IMR-90 (cell line): ENCODE measurements at regions not wholly inside any gene's neighbourhood (a gene's known extent, or its start where the extent isn't known, plus 50 kb on each side); places are given as distances from the start of the nearest gene placed in this dataset.

Experiments used
- ATAC-seq: fragments of 200-7000 bp; cut with Tn5 transposase; 2 replicates; pipeline ENCODE4 v1.9.1; 2020; ENCODE audit warnings: low read depth, mild to moderate bottlenecking, moderate library complexity
- BruUV-seq: library from RNA; stranded (reverse); fragments of 400-500 nt; replicated peaks from 2 replicates; lab custom pipeline; 2021; lab: Mats Ljungman, UMichigan
- CTCF ChIA-PET: fragments of 300-600 bp; formaldehyde crosslinking; extraction: SDS; loops from one replicate; lab custom pipeline; 2021; ENCODE audit warnings: antibody characterized with exemption; lab: Yijun Ruan, JAX
- POLR2A ChIA-PET: fragments of 300-600 bp; sonication (Branson Sonifier 250); formaldehyde crosslinking; loops from one replicate; lab custom pipeline; 2022; ENCODE audit warnings: antibody characterized with exemption; ENCODE audit not compliant: unreplicated experiment; lab: Charles Lee
- DNase-seq: peaks from one replicate; pipeline ENCODE4 v3.0.0; 2013
- H2AFZ ChIP-seq: replicated peaks from 2 replicates; pipeline ENCODE3; 2013; ENCODE audit warnings: low read length, mild to moderate bottlenecking; ENCODE audit not compliant: poor library complexity
- H2AK5ac ChIP-seq: 2 replicates; pipeline ENCODE4 v1.6.1; 2013; ENCODE audit warnings: low read depth, low read length, inconsistent platforms
- H2AK9ac ChIP-seq: replicated peaks from 2 replicates; pipeline ENCODE3; 2013; ENCODE audit warnings: mild to moderate bottlenecking, low read depth, low read length, moderate library complexity; ENCODE audit not compliant: poor library complexity
- H2BK120ac ChIP-seq: 2 replicates; pipeline ENCODE4 v1.6.1; 2013; ENCODE audit warnings: low read depth, low read length, inconsistent platforms
- H2BK15ac ChIP-seq: 3 replicates; pipeline ENCODE4 v1.6.1; 2013; ENCODE audit warnings: low read depth, low read length, inconsistent platforms
- H2BK20ac ChIP-seq: 2 replicates; pipeline ENCODE4 v1.6.1; 2013; ENCODE audit warnings: low read depth, mild to moderate bottlenecking, inconsistent platforms, low read length, moderate library complexity
- H2BK5ac ChIP-seq: 2 replicates; pipeline ENCODE4 v1.6.1; 2013; ENCODE audit warnings: mild to moderate bottlenecking, low read depth, low read length, inconsistent platforms; ENCODE audit not compliant: poor library complexity, severe bottlenecking
- H3K14ac ChIP-seq: replicated peaks from 2 replicates; pipeline ENCODE4 v1.6.1; 2013; ENCODE audit warnings: low read depth, low read length, inconsistent platforms
- H3K18ac ChIP-seq: 2 replicates; pipeline ENCODE4 v1.6.1; 2013; ENCODE audit warnings: low read depth, low read length, control low read depth
- H3K23ac ChIP-seq: 2 replicates; pipeline ENCODE4 v1.6.1; 2013; ENCODE audit warnings: low read depth, low read length, inconsistent platforms
- H3K27ac ChIP-seq: 2 replicates; pipeline ENCODE4 v1.5.1; 2013; ENCODE audit warnings: mild to moderate bottlenecking, control low read depth, low read length; ENCODE audit not compliant: insufficient read depth
- H3K27me3 ChIP-seq: 2 replicates; pipeline ENCODE4 v1.6.1; 2013; ENCODE audit warnings: low read length; ENCODE audit not compliant: control insufficient read depth, insufficient read depth
- H3K36me3 ChIP-seq: 2 replicates; pipeline ENCODE4 v1.6.1; 2013; ENCODE audit warnings: low read length, mixed read lengths; ENCODE audit not compliant: control insufficient read depth, insufficient read depth
- H3K4ac ChIP-seq: 2 replicates; pipeline ENCODE4 v1.6.1; 2013; ENCODE audit warnings: low read depth, low read length, inconsistent platforms
- H3K4me1 ChIP-seq: 2 replicates; pipeline ENCODE4 v1.6.1; 2013; ENCODE audit warnings: low read length, mixed read lengths; ENCODE audit not compliant: control insufficient read depth, insufficient read depth
- H3K4me2 ChIP-seq: 2 replicates; pipeline ENCODE4 v1.6.1; 2013; ENCODE audit warnings: low read depth, mild to moderate bottlenecking, control low read depth, low read length, moderate library complexity
- H3K4me3 ChIP-seq: 2 replicates; pipeline ENCODE4 v1.5.1; 2013; ENCODE audit warnings: low read depth, mild to moderate bottlenecking, control low read depth, low read length, moderate library complexity; ENCODE audit not compliant: insufficient read depth
- H3K56ac ChIP-seq: 2 replicates; pipeline ENCODE4 v1.6.1; 2013; ENCODE audit warnings: low read length, inconsistent platforms; ENCODE audit not compliant: insufficient read depth; ENCODE audit errors: extremely low read depth
- H3K79me1 ChIP-seq, 2 experiments: 2 replicates each; pipeline ENCODE4 v1.6.1; 2013; ENCODE audit warnings: low read length in 2 of 2, inconsistent platforms in 1 of 2, low read depth in 1 of 2
- H3K9ac ChIP-seq: 2 replicates; pipeline ENCODE4 v1.6.1; 2013; ENCODE audit warnings: low read depth, low read length, control low read depth
- H3K9me1 ChIP-seq: 2 replicates; pipeline ENCODE4 v1.6.1; 2013; ENCODE audit warnings: low read length, inconsistent platforms; ENCODE audit not compliant: insufficient read depth
- H3K9me3 ChIP-seq: 2 replicates; pipeline ENCODE4 v1.6.1; 2013; ENCODE audit warnings: low read length; ENCODE audit not compliant: control insufficient read depth, insufficient read depth
- H4K20me1 ChIP-seq: 2 replicates; pipeline ENCODE4 v1.6.1; 2013; ENCODE audit warnings: low read length, inconsistent platforms; ENCODE audit not compliant: insufficient read depth
- H4K5ac ChIP-seq: 2 replicates; pipeline ENCODE4 v1.6.1; 2013; ENCODE audit warnings: mild to moderate bottlenecking, low read depth, low read length, control low read depth
- H4K8ac ChIP-seq, 2 experiments: 2 replicates each; pipeline ENCODE4 v1.6.1; 2013; ENCODE audit warnings: low read depth in 2 of 2, low read length in 2 of 2, control low read depth in 1 of 2, inconsistent platforms in 1 of 2
- H4K91ac ChIP-seq: 2 replicates; pipeline ENCODE4 v1.6.1; 2013; ENCODE audit warnings: low read depth, low read length, inconsistent platforms; ENCODE audit not compliant: insufficient read depth
- CHD1 ChIP-seq: IDR thresholded peaks from 2 replicates; pipeline ENCODE4 v1.6.1; 2012; ENCODE audit warnings: low read depth, low read length, improper control_type of control experiment
- WGBS, 2 experiments: methylation state at CpG; one replicate each; pipeline versions ENCODE4 v1.1.5 to v1.1.7; 2013; ENCODE audit warnings: missing lambda C conversion rate in 2 of 2; ENCODE audit not compliant: insufficient read length in 1 of 2; ENCODE audit errors: extremely low coverage in 2 of 2; 5-methylcytosine and 5-hydroxymethylcytosine counted together
- dilution Hi-C: fragments of 300-500 bp; cut with HindIII; formaldehyde crosslinking; loops from one replicate; pipeline ENCODE4 v1.14.3; 2018; ENCODE audit warnings: low sequenced_read_pairs; ENCODE audit not compliant: unreplicated experiment
- in situ Hi-C: fragments of 300-500 bp; cut with MboI; formaldehyde crosslinking; loops from 3 replicates; pipeline ENCODE4 v1.14.3; 2019; ENCODE audit warnings: low sequenced_read_pairs, inconsistent platforms, mixed read lengths
- intact Hi-C: fragments of 100-400 bp; cut with micrococcal nuclease; formaldehyde crosslinking; loops from 2 replicates; pipeline ENCODE4 v1.10.0; 2022

DNA sequence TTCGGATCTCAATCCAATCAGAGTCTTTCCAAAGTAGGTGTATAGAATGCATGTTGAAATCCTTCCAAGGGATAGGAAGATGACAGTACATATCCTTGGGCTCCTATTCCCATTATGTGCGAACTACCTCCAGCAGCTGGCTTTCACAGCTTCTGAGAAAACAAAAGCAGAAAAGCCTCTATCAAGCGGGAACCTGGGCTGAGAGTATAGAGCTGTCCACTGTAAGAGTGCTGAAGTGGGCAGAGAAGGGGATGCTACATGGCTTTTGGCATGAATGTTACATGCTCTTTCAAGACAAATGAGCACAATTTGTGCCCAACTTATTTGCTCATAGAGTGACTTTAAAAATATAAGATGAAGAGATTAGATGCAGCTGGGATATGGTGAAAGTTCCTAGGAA is 993.5 kb downstream of the CDH8 start:
- H3K4me3 ChIP-seq = no peak overlapping the region
- H2AK5ac ChIP-seq = no peak overlapping the region
- ChIA-PET POLR2A (no interaction called here), CTCF (no interaction called here)
- H3K36me3 ChIP-seq = no peaks in the 10 kb centered on the region
- no peak overlapping the region for H2BK15ac ChIP-seq
- WGBS, 2 experiments = no CpG with 5 or more reads among the region's 3 CpGs
- TF ChIP-seq CHD1 = no peak
- H3K56ac ChIP-seq = no peak overlapping the region
- H3K4ac ChIP-seq = no peak overlapping the region
- H3K4me1 ChIP-seq = no peaks in the 10 kb centered on the region
- no peaks in the 10 kb centered on the region for H3K27me3 ChIP-seq
- no peak overlapping the region for H3K9ac ChIP-seq
- no peak overlapping the region for H3K23ac ChIP-seq
- no peaks in the 10 kb centered on the region for H3K9me1 ChIP-seq
- in situ Hi-C loops = no loop called here
- H2AFZ ChIP-seq = no peak overlapping the region
- peaks cover 3% of the 10 kb centered on the region for H3K9me3 ChIP-seq
- H3K27ac ChIP-seq = no peak overlapping the region
- no peak overlapping the region for H3K14ac ChIP-seq
- DNase-seq (no peak), ATAC-seq (no peak)
- H3K79me1 ChIP-seq = no peaks in the 10 kb centered on the region
- H3K4me2 ChIP-seq = no peak overlapping the region
- dilution Hi-C loops = no loop called here
- H4K91ac ChIP-seq = no peak overlapping the region
- intact Hi-C loops = no loop called here
- no peaks in the 10 kb centered on the region for H4K20me1 ChIP-seq
- no peak overlapping the region for H2BK5ac ChIP-seq
- H3K18ac ChIP-seq = no peak overlapping the region
- H4K8ac ChIP-seq = no peak overlapping the region
- H2AK9ac ChIP-seq = no peak overlapping the region
- no peak overlapping the region for H4K5ac ChIP-seq
- no TSS peak for BruUV-seq
- no peak overlapping the region for H2BK120ac ChIP-seq
- no peak overlapping the region for H2BK20ac ChIP-seq
